ENCODE measurements at regions not wholly inside any gene's neighbourhood (a gene's known extent, or its start where the extent isn't known, plus 50 kb on each side); places are given as distances from the start of the nearest gene placed in this dataset.

DNA sequence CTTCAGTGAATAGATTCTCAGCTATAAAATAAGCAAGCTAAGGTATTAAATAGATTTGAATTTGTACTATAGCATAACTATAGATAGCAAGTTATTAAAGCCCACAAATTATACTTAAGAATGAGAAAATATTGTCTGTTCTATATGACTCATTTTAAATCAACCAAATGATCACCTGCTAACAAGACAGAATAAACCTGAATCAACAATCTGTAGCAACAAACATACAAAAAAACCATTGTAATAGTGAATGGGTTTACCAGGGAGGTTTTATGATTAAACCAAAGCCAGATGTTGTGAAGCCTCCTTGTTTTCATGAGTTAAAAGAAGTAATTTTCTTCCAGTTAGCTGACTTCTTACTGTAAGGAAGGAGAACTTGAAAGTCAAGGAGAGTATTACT lies 71.9 kb upstream of the HTR1B start:
- DNase-seq (ENCODE audit: low spot score), result no peak

- no peak for DNase-seq (ENCODE audit: low spot score)
Observed at GRCh38 chr6:77536701-77537100, 73.4 kb upstream of the HTR1B start.

DNA sequence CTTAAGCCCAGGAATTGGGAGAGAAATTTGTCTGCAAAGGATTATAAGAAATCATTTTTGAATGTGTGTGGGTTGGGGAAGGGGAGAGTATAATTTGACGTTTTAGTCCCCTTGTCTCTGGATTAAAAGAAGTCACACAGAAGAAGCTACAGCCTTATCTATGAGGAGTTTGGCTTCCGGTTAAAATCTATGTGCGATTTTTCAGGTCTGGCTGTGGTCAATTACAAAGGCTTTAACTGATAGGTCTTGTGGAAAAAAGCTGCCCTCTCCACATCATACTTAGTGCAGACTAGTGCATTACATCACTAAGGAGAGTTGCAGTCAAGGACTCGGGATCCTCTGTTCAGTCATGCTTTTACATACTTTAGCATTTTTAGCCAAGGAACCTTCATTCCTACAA lies 80.3 kb upstream of the HTR1B start:
- no peak for DNase-seq (ENCODE audit: low spot score)

GRCh38 chr6:77548190-77548589 lies 84.9 kb upstream of the HTR1B start:
- DNase-seq (ENCODE audit: low spot score), result no peak

- no peak for DNase-seq (ENCODE audit: low spot score)
Observed at GRCh38 chr6:77548662-77549366, 85.5 kb upstream of the HTR1B start.

- no peak for DNase-seq (ENCODE audit: low spot score)
Observed at GRCh38 chr6:77551135-77551534, 87.8 kb upstream of the HTR1B start.

DNA sequence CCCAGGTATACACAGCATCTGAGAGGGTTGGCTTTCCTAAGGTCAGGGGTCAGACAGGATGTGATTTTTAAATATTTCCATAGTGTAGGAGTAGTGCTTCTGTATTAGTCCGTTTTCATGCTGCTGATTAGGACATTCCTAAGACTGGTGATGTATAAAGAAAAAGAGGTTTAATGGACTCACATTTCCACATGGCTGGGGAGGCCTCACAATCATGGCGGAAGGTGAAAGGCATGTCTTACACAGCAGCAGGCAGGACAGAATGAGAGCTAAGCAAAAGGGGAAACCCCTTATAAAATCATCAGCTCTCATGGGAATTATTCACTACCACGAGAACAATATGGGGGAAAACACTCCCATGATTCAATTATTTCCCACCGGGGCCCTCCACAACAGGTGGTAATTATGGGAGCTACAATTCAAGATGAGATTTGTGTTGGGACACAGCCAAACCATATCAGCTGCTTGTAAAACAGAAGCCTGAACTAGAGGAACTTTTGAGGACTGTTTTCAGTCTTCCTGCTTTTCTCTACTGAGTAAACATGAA lies 91.0 kb upstream of the MEI4 start:
- DNase-seq (ENCODE audit: low spot score), result peak; percentile 2

DNA sequence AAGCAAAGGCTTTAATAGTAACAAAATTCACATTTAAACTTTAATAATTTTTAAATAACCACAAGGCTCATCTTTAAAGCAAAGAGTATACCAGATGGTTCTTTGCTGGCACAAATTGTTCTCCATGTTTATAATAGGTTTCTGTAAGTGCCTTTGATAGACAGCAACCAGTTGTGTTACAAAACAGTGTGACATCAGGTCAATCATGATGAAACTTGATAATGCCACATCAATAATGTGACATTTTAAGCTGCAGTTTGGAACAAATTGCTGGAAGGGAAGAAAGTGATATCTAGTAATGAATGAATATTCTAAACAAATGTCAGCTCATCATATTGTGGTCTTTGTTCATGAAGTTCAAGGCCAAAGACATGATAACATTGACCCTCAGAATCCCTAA lies 87.5 kb upstream of the MEI4 start:
- DNase-seq (ENCODE audit: low spot score), result no peak

DNA sequence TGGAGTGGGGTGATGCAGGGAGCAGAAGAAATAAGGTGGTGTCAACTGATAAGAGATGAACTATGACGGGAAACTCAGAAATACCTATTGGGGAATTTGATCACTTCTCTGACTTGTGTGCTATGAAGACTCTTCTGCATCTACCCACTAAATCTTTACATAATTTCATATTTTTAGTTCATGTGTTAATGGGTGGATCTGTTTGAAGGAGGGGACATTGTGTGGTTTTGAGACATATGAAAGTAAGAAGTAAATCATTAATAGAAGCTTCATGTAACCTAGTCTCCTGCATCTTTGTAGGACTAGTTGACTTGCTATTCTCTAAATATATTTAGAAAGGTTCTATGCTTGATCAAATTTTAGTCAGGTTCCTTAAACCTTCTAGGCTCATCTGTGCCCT lies 86.6 kb upstream of the MEI4 start:
- DNase-seq (ENCODE audit: low spot score), result no peak

DNA sequence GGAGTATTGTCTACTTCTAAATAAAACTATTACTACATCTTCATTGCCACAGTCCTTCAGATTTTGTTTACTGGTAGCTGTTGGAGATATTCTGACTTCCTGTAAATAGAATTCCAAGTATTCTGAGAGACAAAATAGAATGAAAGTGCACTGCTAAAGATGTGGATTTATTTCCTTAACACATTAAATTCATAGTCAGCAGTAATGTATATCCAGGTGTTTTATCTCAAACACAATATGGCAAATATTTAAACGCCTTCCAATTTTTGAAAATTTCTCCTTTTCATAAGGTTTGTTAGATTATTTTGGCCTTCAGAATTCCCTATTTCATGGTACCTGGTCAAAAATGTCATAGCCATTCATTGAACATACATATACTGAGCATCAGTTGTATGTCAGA lies 84.3 kb upstream of the MEI4 start:
- no peak for DNase-seq (ENCODE audit: low spot score)

DNA sequence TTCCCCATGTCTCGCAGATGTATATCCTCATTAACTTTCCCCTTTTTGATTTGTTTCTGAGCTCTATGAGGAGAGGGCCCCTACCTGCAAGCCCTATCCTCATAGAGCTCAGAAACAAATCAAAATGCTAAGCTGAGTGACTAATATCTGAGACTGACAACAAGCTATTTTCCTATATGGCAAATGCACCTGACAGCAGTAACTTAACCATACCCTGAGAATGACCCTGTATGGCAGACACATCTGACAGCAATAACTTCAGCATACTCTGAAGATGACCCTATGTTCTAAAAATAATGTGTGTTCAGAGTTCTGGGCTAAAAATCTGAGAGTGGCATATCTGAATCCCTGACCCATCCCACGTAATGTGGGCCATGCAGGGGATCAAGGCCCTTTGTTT lies 79.0 kb upstream of the MEI4 start:
- DNase-seq (ENCODE audit: low spot score), result no peak

DNA sequence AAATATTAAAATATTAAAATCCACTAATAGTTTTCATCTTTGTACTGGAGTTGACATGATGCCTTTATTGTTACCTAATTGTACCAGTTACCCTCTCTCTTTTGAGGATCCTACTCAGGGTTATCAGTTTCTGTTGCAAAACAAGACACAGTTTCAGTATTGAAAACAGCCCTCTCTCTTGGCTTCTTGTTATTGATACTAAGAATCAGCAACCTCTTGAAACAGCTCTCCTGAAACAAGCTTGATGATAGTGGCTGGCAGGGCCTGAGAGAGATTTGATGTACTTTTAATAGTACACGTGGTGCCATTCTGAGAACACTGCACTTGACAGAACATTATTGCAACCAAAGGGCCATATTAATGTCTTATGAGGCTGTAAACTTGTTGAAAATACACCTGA lies 64.9 kb upstream of the MEI4 start:
- no peak for DNase-seq (ENCODE audit: low spot score)

All from kidney tubule cell (primary cell).